ENCODE measurements at regions not wholly inside any gene's neighbourhood (a gene's known extent, or its start where the extent isn't known, plus 50 kb on each side); places are given as distances from the start of the nearest gene placed in this dataset.

GRCh38 chr5:84478603-84479002, 93.9 kb upstream of the EDIL3 start:
- ATAC-seq (no peak), DNase-seq (ENCODE audit: low read depth, low spot score) (no peak)
- BruUV-seq (replicated peaks) = no TSS peak
- TF ChIP-seq SP1 (IDR thresholded peaks at IDR 0.05; ENCODE audit: low read depth) = no peak
- TF ChIP-seq SRF (IDR thresholded peaks at IDR 0.05; ENCODE audit: low read depth) = no peak; the same call in 1 of the 2 replicates
- TF ChIP-seq MAX (IDR thresholded peaks at IDR 0.05) = no peak
- TF ChIP-seq EGR1 (IDR thresholded peaks at IDR 0.05; ENCODE audit: low read depth) = no peak
- TF ChIP-seq ZNF274 (IDR thresholded peaks at IDR 0.05; ENCODE audit: low read depth, low read length) = no peak
- no peak for TF ChIP-seq TCF7L2 (IDR thresholded peaks at IDR 0.05; ENCODE audit: borderline replicate concordance, extremely low read depth, insufficient read depth, insufficient read length)
- no peak for TF ChIP-seq EZH2phosphoT487 (IDR thresholded peaks at IDR 0.05; ENCODE audit: borderline replicate concordance)
- TF ChIP-seq RAD21 (IDR thresholded peaks at IDR 0.05; ENCODE audit: low read depth) = no peak
- TF ChIP-seq POLR2A (IDR thresholded peaks at IDR 0.05; ENCODE audit: borderline replicate concordance, extremely low read depth, insufficient read depth, insufficient read length) = no peak
- no peak for TF ChIP-seq CTCF (IDR thresholded peaks at IDR 0.05 in 2 of 3, conservative IDR thresholded peaks at IDR 0.05 in 1 of 3; ENCODE audit: borderline replicate concordance in 1 of 3, insufficient read depth in 1 of 3, low read depth in 2 of 3, low read length in 2 of 3)
- TF ChIP-seq YY1 (IDR thresholded peaks at IDR 0.05; ENCODE audit: extremely low read depth, insufficient replicate concordance, low read depth, low read length) = no peak
- no peaks in the 10 kb centered on the region for H3K79me2 ChIP-seq (ENCODE audit: insufficient read depth, low read length)
- no peak overlapping the region for H3K27ac ChIP-seq (ENCODE audit: low read depth, low read length)
- no peaks in the 10 kb centered on the region for H4K20me1 ChIP-seq (ENCODE audit: insufficient read depth)
- CTCF ChIA-PET = no interaction called here
- no peaks in the 10 kb centered on the region for H3K9me3 ChIP-seq (ENCODE audit: control insufficient read depth in 1 of 2, insufficient read depth in 1 of 2, low read depth in 1 of 2, low read length in 2 of 2)
- no peak overlapping the region for H2AFZ ChIP-seq (ENCODE audit: low read depth, low read length, poor library complexity, severe bottlenecking)
- RAD21 ChIA-PET (ENCODE audit: low non-redundant PET in 1 of 2, low total read pairs in 2 of 2, uncharacterized antibody in 2 of 2, unreplicated experiment in 2 of 2) = no interaction called here
- H3K9me2 ChIP-seq (ENCODE audit: insufficient read depth) = no peaks in the 10 kb centered on the region
- H3K9ac ChIP-seq (ENCODE audit: low read length) = no peak overlapping the region
- H3K4me2 ChIP-seq (ENCODE audit: low read length) = no peak overlapping the region
- H3K4me3 ChIP-seq (replicated peaks in 1 of 2; ENCODE audit: low read depth in 1 of 2, low read length in 2 of 2) = no peak overlapping the region
- no peaks in the 10 kb centered on the region for H3K27me3 ChIP-seq (ENCODE audit: insufficient read depth, low read length)
- intact Hi-C loops (cut with micrococcal nuclease) = no loop called here
- H3K4me1 ChIP-seq (ENCODE audit: control insufficient read depth in 1 of 2, insufficient read depth in 2 of 2, low read length in 2 of 2) = no peaks in the 10 kb centered on the region
- no peaks in the 10 kb centered on the region for H3K36me3 ChIP-seq (ENCODE audit: control insufficient read depth in 1 of 2, insufficient read depth in 2 of 2, low read length in 2 of 2)
- POLR2A ChIA-PET = no interaction called here

All from HCT116 (cell line).